DMS114 treated with DMSO at 0.1 percent for 48 hours (cell line): ENCODE measurements at regions not wholly inside any gene's neighbourhood (a gene's known extent, or its start where the extent isn't known, plus 50 kb on each side); places are given as distances from the start of the nearest gene placed in this dataset.

Source experiments
- DNase-seq: peaks from one replicate; lab custom pipeline; 2025; ENCODE audit not compliant: unreplicated experiment; lab: John Stamatoyannopoulos, UW

GRCh38 chr19:20252613-20253012, 85.6 kb downstream of the ZNF486 start:
- no peak for DNase-seq

GRCh38 chr19:20250627-20251026, 83.6 kb downstream of the ZNF486 start:
- no peak for DNase-seq

- DNase-seq = no peak
Measured at GRCh38 chr19:20250121-20250520, 83.1 kb downstream of the ZNF486 start.
